Heart left ventricle (tissue), 16 donors: ENCODE measurements at regions not wholly inside any gene's neighbourhood (a gene's known extent, or its start where the extent isn't known, plus 50 kb on each side); places are given as distances from the start of the nearest gene placed in this dataset.
A peak's percentile ranks its signal among the peaks of the same experiment; 100 is the strongest.

Experiments
- ATAC-seq, 4 donors: fragments of 200-7000 bp; cut with Tn5 transposase; one replicate each; pipeline ENCODE4 v1.9.1; 2020 to 2022; ENCODE audit warnings: moderate library complexity in 4 of 4, mild to moderate bottlenecking in 3 of 4, moderate number of reproducible peaks in 1 of 4
- DNase-seq, 5 donors: peaks; one replicate each; pipeline ENCODE4 v3.0.0-alpha.2; 2020
- H3K27ac ChIP-seq, 12 donors: fragments of 200-600 bp; sonication (generic) in 4 of 12; one replicate each; pipeline versions ENCODE4 v1.5.0 to v1.8.0; 2016 to 2022; ENCODE audit warnings: mild to moderate bottlenecking in 2 of 12
- H3K27me3 ChIP-seq, 9 donors: fragments of 200-600 bp; sonication (generic) in 2 of 9; one replicate each; pipeline versions ENCODE4 v1.5.1 to v1.8.0; 2016 to 2022; ENCODE audit warnings: mild to moderate bottlenecking in 3 of 9
- H3K36me3 ChIP-seq, 9 donors: fragments of 200-600 bp; sonication (generic) in 2 of 9; one replicate each; pipeline versions ENCODE4 v1.5.0 to v1.8.0; 2018 to 2022; ENCODE audit warnings: mild to moderate bottlenecking in 2 of 9
- H3K4me1 ChIP-seq, 12 donors: fragments of 200-600 bp; sonication (generic) in 4 of 12; one replicate each; pipeline versions ENCODE4 v1.5.0 to v1.8.0; 2016 to 2022; ENCODE audit warnings: mild to moderate bottlenecking in 3 of 12
- H3K4me3 ChIP-seq, 12 donors: fragments of 200-600 bp; sonication (generic) in 4 of 12; one replicate each; pipeline versions ENCODE4 v1.5.0 to v1.8.0; 2017 to 2022; ENCODE audit warnings: mild to moderate bottlenecking in 9 of 12, moderate library complexity in 4 of 12
- H3K9me3 ChIP-seq, 12 donors: fragments of 200-600 bp; sonication (generic) in 4 of 12; one replicate each; pipeline versions ENCODE4 v1.5.0 to v1.8.0; 2016 to 2022; ENCODE audit warnings: mild to moderate bottlenecking in 1 of 12
- CTCF ChIP-seq, 12 donors: fragments of 200-600 bp; sonication (generic) in 4 of 12; IDR thresholded peaks; one replicate each; pipeline versions ENCODE4 v1.5.0 to v1.8.0; 2018 to 2022; ENCODE audit warnings: antibody characterized with exemption in 12 of 12, mild to moderate bottlenecking in 5 of 12
- POLR2A ChIP-seq, 2 donors: fragments of 450-650 bp; IDR thresholded peaks; one replicate each; pipeline ENCODE4 v1.6.1; 2017; ENCODE audit warnings: antibody characterized with exemption in 2 of 2, mild to moderate bottlenecking in 2 of 2, moderate library complexity in 2 of 2
- WGBS, 4 donors: extraction: QIAGEN DNeasy Blood & Tissue Kit in 2 of 4; methylation state at CpG; one replicate each; pipeline versions ENCODE4 v1.1.5 to v1.1.7; 2013 to 2018; 5-methylcytosine and 5-hydroxymethylcytosine counted together
- intact Hi-C, 10 donors: fragments of 100-400 bp; cut with DNase I; formaldehyde crosslinking; loops; one replicate each; pipeline versions ENCODE4 v1.11.1 to v1.14.2; 2022
- donor health status: ischemic (EF 13 %, LVEDD 7.1; RV severe dilation, severe dysfunction).
- donor health status: healthy with polysubstance abuse.
- donor health status: DM: no; HTN: yes; CAD: no.
- donor health status: DM: no; HTN: no; CAD: no.
- donor health status: ischemic (EF 25% LVEDD 6.9; RV normal size, moderate dysfunction).
- donor health status: ischemic (EF 25% LVEDD 5.7; RV mildly dilated, moderate dysfunction).
- donor health status: healthy.
- donor health status: DM: yes; HTN: yes; CAD: no.
- donor health status: ischemic (EF 35%, LVEDD 5.7; RV mildly dilated, moderate dysfunction).
- donor health status: nonischemic (EF 11% LVEDD 7.7; RV severe dilation, severe dysfunction).
- donor health status: DM: yes; HTN: yes; CAD: no.
- donor health status: PGD.
- donor health status: ischemic (EF 29% LVEDD 5.4; RV normal size, mild dysfunction).
- donor health status: nonischemic (EF 23%, LVEDD 6.1; RV moderate dilation, normal function).

DNA sequence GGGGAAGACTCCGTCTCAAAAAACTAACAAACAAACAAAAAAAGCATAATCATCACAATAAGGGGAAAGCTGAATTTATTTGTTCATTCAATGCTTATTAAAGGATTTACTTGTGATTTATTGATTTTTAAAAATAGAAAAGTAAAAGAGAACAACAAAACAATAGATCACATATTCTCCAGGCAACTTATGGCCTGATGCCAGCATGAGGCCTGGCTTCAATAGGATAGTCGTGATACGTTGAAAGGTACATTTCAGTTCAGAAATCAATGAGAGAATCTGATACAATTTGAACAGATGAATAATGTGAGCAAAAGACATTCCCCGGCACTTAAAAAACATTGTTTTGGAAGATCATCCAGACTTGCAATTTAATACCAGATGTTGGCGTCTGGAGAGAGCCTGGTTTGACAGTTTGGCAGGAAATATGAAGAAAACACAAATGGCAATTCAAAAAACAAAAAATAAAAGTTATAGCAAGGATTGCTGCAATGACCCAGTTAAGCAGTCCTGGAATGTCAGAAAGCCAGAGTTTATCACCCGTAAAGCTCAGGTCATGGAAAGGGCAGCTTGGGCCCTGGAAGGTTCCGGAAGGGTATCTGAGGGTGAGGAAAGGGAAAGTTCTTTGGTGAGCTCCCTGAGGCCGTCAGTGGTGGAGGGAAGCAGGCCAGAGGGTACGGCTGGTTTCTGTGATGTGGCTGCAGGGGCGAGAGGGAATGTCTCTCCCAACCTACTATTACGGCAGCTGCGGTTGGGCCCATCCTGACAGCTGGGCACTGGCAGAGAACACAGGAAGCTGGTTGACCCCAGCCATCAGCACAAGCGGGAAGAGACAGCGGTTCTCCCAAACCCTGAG, 230.2 kb upstream of the HES1 start:
- no peaks in the 10 kb centered on the region for H3K36me3 ChIP-seq
- H3K9me3 ChIP-seq: peaks cover 0 to 16% (median 0%) of the 10 kb centered on the region in 12 donors
- TF ChIP-seq CTCF (IDR thresholded peaks at IDR 0.05): no peak
- no peak for TF ChIP-seq POLR2A (IDR thresholded peaks at IDR 0.05)
- peak in 3 of 4 donors; percentile 29 to 80 (median 73) for ATAC-seq
- DNase-seq: peak in 2 of 5 donors; percentile 52 to 58
- H3K27ac ChIP-seq: no peak overlapping the region
- 81 to 90% (median 85%) methylated on average over 14 of the region's 14 CpGs for WGBS, 4 donors
- intact Hi-C loops: no loop called here
- H3K4me3 ChIP-seq: no peak overlapping the region
- peaks cover 0 to 3% (median 0%) of the 10 kb centered on the region in 12 donors for H3K4me1 ChIP-seq
- H3K27me3 ChIP-seq: no peaks in the 10 kb centered on the region

GRCh38 chr3:193906849-193907410, 229.0 kb upstream of the HES1 start:
- ATAC-seq (no peak), DNase-seq (no peak)
- TF ChIP-seq CTCF (IDR thresholded peaks at IDR 0.05) (no peak), POLR2A (IDR thresholded peaks at IDR 0.05) (no peak)
- Histone ChIP-seq H3K4me3 (no peak overlapping the region), H3K4me1 (peaks cover 0 to 10% (median 0%) of the 10 kb centered on the region in 12 donors), H3K27me3 (no peaks in the 10 kb centered on the region), H3K9me3 (peaks cover 0 to 14% (median 0%) of the 10 kb centered on the region in 12 donors), H3K27ac (no peak overlapping the region), H3K36me3 (no peaks in the 10 kb centered on the region)
- intact Hi-C loops: no loop called here
- 96 to 99% (median 98%) methylated on average over 2 of the region's 2 CpGs for WGBS, 4 donors

DNA sequence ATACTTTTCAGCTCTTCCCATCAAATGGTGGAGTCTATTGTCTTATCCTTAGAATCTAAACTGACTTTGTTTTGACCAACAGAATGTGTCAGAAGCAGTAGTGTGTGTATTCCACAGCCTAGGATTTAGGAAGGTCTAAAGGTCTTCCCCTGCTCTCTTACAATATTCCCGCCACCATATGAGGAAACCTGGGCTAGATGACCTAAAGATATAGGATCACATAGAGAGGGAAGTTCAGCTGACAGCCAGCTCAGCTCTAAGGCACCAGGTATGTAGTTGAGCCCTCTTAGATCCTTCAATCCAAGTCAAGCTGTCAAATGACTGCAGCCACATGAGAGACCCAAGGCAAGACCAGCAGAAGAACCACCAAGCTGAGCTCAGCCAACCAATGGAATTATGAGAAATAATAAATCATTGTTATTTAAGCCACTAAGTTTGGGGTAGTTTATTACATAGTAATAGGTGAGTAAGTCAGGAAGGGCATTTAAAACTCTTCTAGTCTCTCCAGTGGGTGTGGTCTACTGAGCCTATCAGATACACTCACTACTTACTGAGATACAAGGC, 227.7 kb upstream of the HES1 start:
- peaks cover 0 to 14% (median 0%) of the 10 kb centered on the region in 12 donors for H3K9me3 ChIP-seq
- WGBS, 4 donors: 98 to 100% (median 99%) methylated on average over 1 of the region's 1 CpG
- TF ChIP-seq POLR2A (IDR thresholded peaks at IDR 0.05): no peak
- no peak for TF ChIP-seq CTCF (IDR thresholded peaks at IDR 0.05)
- DNase-seq (no peak), ATAC-seq (no peak)
- H3K27ac ChIP-seq: no peak overlapping the region
- peaks cover 0 to 13% (median 0%) of the 10 kb centered on the region in 12 donors for H3K4me1 ChIP-seq
- H3K36me3 ChIP-seq: no peaks in the 10 kb centered on the region
- intact Hi-C loops: no loop called here
- no peak overlapping the region for H3K4me3 ChIP-seq
- H3K27me3 ChIP-seq: no peaks in the 10 kb centered on the region

- Histone ChIP-seq H3K27ac (no peak overlapping the region), H3K27me3 (no peaks in the 10 kb centered on the region), H3K36me3 (no peaks in the 10 kb centered on the region), H3K4me3 (no peak overlapping the region), H3K9me3 (peaks cover 0 to 14% (median 0%) of the 10 kb centered on the region in 12 donors), H3K4me1 (peaks cover 0 to 13% (median 0%) of the 10 kb centered on the region in 12 donors)
- no peak for DNase-seq
- intact Hi-C loops: no loop called here
- no peak for ATAC-seq
- no peak for TF ChIP-seq CTCF (IDR thresholded peaks at IDR 0.05)
- no peak for TF ChIP-seq POLR2A (IDR thresholded peaks at IDR 0.05)
- 87 to 98% (median 95%) methylated on average over 2 of the region's 2 CpGs for WGBS, 4 donors
Measured at GRCh38 chr3:193909387-193909786, 226.6 kb upstream of the HES1 start.
